ENCODE measurements at regions not wholly inside any gene's neighbourhood (a gene's known extent, or its start where the extent isn't known, plus 50 kb on each side); places are given as distances from the start of the nearest gene placed in this dataset.
"Not testable (repeated sequence)": the region's sequence is repeated elsewhere in the genome, so short reads cannot be mapped to it uniquely, and the experiment has no call there.

- TF ChIP-seq ELF4 (IDR thresholded peaks at IDR 0.05) (no peak), LEF1 (IDR thresholded peaks at IDR 0.05; ENCODE audit: borderline replicate concordance) (no peak), SP1 (IDR thresholded peaks at IDR 0.05) (no peak), TARDBP (IDR thresholded peaks at IDR 0.05) (no peak), FOXA1 (IDR thresholded peaks at IDR 0.05) (no peak), SUZ12 (IDR thresholded peaks at IDR 0.05) (no peak), CTBP1 (IDR thresholded peaks at IDR 0.05; ENCODE audit: borderline replicate concordance) (no peak), PKNOX1 (IDR thresholded peaks at IDR 0.05) (no peak)
- no peak for DNase-seq (ENCODE audit: extremely low spot score)
- POLR2A ChIA-PET: no interaction called here
- CTCF ChIA-PET: interaction anchor here (0.6 kb wide), 1 partner anchor 12 kb away, joined by 5 read pairs; no protein-coding TSS in a partner anchor
These were observed 387.2 kb downstream of the PTPRU start for GRCh38 chr1:29623501-29623900.

GRCh38 chr1:29621826-29622435 lies 385.6 kb downstream of the PTPRU start:
- POLR2A ChIA-PET: no interaction called here
- CTCF ChIA-PET: no interaction called here
- DNase-seq (ENCODE audit: extremely low spot score): no peak
- TF ChIP-seq ARNT (IDR thresholded peaks at IDR 0.05) (no peak), ELF4 (IDR thresholded peaks at IDR 0.05) (no peak), ZNF384 (IDR thresholded peaks at IDR 0.05) (no peak), FOXA1 (IDR thresholded peaks at IDR 0.05) (no peak), FOXK2 (IDR thresholded peaks at IDR 0.05) (no peak), PKNOX1 (IDR thresholded peaks at IDR 0.05) (no peak), HDGF (IDR thresholded peaks at IDR 0.05; ENCODE audit: borderline replicate concordance) (no peak), SUZ12 (IDR thresholded peaks at IDR 0.05) (no peak), SP1 (IDR thresholded peaks at IDR 0.05) (no peak), CTBP1 (IDR thresholded peaks at IDR 0.05; ENCODE audit: borderline replicate concordance) (no peak), L3MBTL2 (conservative IDR thresholded peaks at IDR 0.05) (no peak), LEF1 (IDR thresholded peaks at IDR 0.05; ENCODE audit: borderline replicate concordance) (no peak), BHLHE40 (IDR thresholded peaks at IDR 0.05; ENCODE audit: borderline replicate concordance) (no peak), TARDBP (IDR thresholded peaks at IDR 0.05) (no peak), FOXM1 (IDR thresholded peaks at IDR 0.05; ENCODE audit: borderline replicate concordance) (no peak), NFRKB (IDR thresholded peaks at IDR 0.05) (no peak)

GRCh38 chr1:29620631-29621030 lies 384.3 kb downstream of the PTPRU start:
- TF ChIP-seq FOXK2 (IDR thresholded peaks at IDR 0.05) (no peak), HDGF (IDR thresholded peaks at IDR 0.05; ENCODE audit: borderline replicate concordance) (no peak), FOXA1 (IDR thresholded peaks at IDR 0.05) (no peak), NFRKB (IDR thresholded peaks at IDR 0.05) (no peak)
- POLR2A ChIA-PET: no interaction called here
- CTCF ChIA-PET: no interaction called here

GRCh38 chr1:29607236-29607635 lies 370.9 kb downstream of the PTPRU start:
- no peak for DNase-seq (ENCODE audit: extremely low spot score)
- ChIA-PET CTCF (no interaction called here), POLR2A (no interaction called here)
- TF ChIP-seq L3MBTL2 (conservative IDR thresholded peaks at IDR 0.05) (no peak), SUZ12 (IDR thresholded peaks at IDR 0.05) (no peak), ELF4 (IDR thresholded peaks at IDR 0.05) (no peak), HDGF (IDR thresholded peaks at IDR 0.05; ENCODE audit: borderline replicate concordance) (no peak), ARNT (IDR thresholded peaks at IDR 0.05) (no peak), FOXA1 (IDR thresholded peaks at IDR 0.05) (no peak)

More at GRCh38 chr1:29620631-29621030, 384.3 kb downstream of the PTPRU start:
- DNase-seq (ENCODE audit: extremely low spot score): no peak

- DNase-seq (ENCODE audit: extremely low spot score); CTCF ChIA-PET; POLR2A ChIA-PET: not testable (repeated sequence)
These were observed 368.5 kb downstream of the PTPRU start for GRCh38 chr1:29604796-29605195.

GRCh38 chr1:29603622-29604021 lies 367.3 kb downstream of the PTPRU start:
- DNase-seq (ENCODE audit: extremely low spot score): no peak
- ChIA-PET POLR2A (no interaction called here), CTCF (no interaction called here)
- TF ChIP-seq ELF4 (IDR thresholded peaks at IDR 0.05) (no peak), HDGF (IDR thresholded peaks at IDR 0.05; ENCODE audit: borderline replicate concordance) (no peak), FOXA1 (IDR thresholded peaks at IDR 0.05) (no peak), FOXM1 (IDR thresholded peaks at IDR 0.05; ENCODE audit: borderline replicate concordance) (no peak), NFRKB (IDR thresholded peaks at IDR 0.05) (no peak), L3MBTL2 (conservative IDR thresholded peaks at IDR 0.05) (no peak), BHLHE40 (IDR thresholded peaks at IDR 0.05; ENCODE audit: borderline replicate concordance) (no peak), FOXK2 (IDR thresholded peaks at IDR 0.05) (no peak), SP1 (IDR thresholded peaks at IDR 0.05) (no peak), PKNOX1 (IDR thresholded peaks at IDR 0.05) (no peak), TARDBP (IDR thresholded peaks at IDR 0.05) (no peak), SUZ12 (IDR thresholded peaks at IDR 0.05) (no peak), ARNT (IDR thresholded peaks at IDR 0.05) (no peak), LEF1 (IDR thresholded peaks at IDR 0.05; ENCODE audit: borderline replicate concordance) (no peak), ZNF384 (IDR thresholded peaks at IDR 0.05) (no peak), CTBP1 (IDR thresholded peaks at IDR 0.05; ENCODE audit: borderline replicate concordance) (no peak)

GRCh38 chr1:29602203-29602602 lies 365.9 kb downstream of the PTPRU start:
- DNase-seq (ENCODE audit: extremely low spot score): no peak
- POLR2A ChIA-PET: no interaction called here
- TF ChIP-seq HDGF (IDR thresholded peaks at IDR 0.05; ENCODE audit: borderline replicate concordance) (no peak), FOXM1 (IDR thresholded peaks at IDR 0.05; ENCODE audit: borderline replicate concordance) (no peak), CTBP1 (IDR thresholded peaks at IDR 0.05; ENCODE audit: borderline replicate concordance) (no peak), L3MBTL2 (conservative IDR thresholded peaks at IDR 0.05) (no peak), SUZ12 (IDR thresholded peaks at IDR 0.05) (no peak), FOXA1 (IDR thresholded peaks at IDR 0.05) (no peak), PKNOX1 (IDR thresholded peaks at IDR 0.05) (no peak), ARNT (IDR thresholded peaks at IDR 0.05) (no peak), ZNF384 (IDR thresholded peaks at IDR 0.05) (no peak), TARDBP (IDR thresholded peaks at IDR 0.05) (no peak), LEF1 (IDR thresholded peaks at IDR 0.05; ENCODE audit: borderline replicate concordance) (no peak), ELF4 (IDR thresholded peaks at IDR 0.05) (no peak), FOXK2 (IDR thresholded peaks at IDR 0.05) (no peak), SP1 (IDR thresholded peaks at IDR 0.05) (no peak), NFRKB (IDR thresholded peaks at IDR 0.05) (no peak), BHLHE40 (IDR thresholded peaks at IDR 0.05; ENCODE audit: borderline replicate concordance) (no peak)
- CTCF ChIA-PET: no interaction called here
